GM19455 (cell line): ENCODE measurements at regions not wholly inside any gene's neighbourhood (a gene's known extent, or its start where the extent isn't known, plus 50 kb on each side); places are given as distances from the start of the nearest gene placed in this dataset.

Experiments
- ATAC-seq: cut with Tn5 transposase; IDR thresholded peaks from one replicate; pipeline ENCODE4 v1.9.1; 2021; ENCODE audit not compliant: unreplicated experiment

- no peak for ATAC-seq
Measured at GRCh38 chr4:100739426-100739825, 221.6 kb upstream of the EMCN start.

- no peak for ATAC-seq
Measured at GRCh38 chr4:100738196-100739165, 220.7 kb upstream of the EMCN start.

GRCh38 chr4:100736641-100737451 is 219.0 kb upstream of the EMCN start:
- no peak for ATAC-seq

GRCh38 chr4:100728861-100729260 is 211.0 kb upstream of the EMCN start:
- ATAC-seq, result no peak

GRCh38 chr4:100722866-100723459 is 205.1 kb upstream of the EMCN start:
- peak; percentile 86 for ATAC-seq

GRCh38 chr4:100722133-100722532 is 204.3 kb upstream of the EMCN start:
- no peak for ATAC-seq

- no peak for ATAC-seq
Measured at GRCh38 chr4:100721490-100721889, 203.7 kb upstream of the EMCN start.

GRCh38 chr4:100721077-100721476 is 203.3 kb upstream of the EMCN start:
- ATAC-seq, result no peak

GRCh38 chr4:100716416-100716815 is 198.6 kb upstream of the EMCN start:
- no peak for ATAC-seq

- ATAC-seq, result no peak
Measured at GRCh38 chr4:100708776-100709175, 191.0 kb upstream of the EMCN start.

GRCh38 chr4:100707786-100708185 is 190.0 kb upstream of the EMCN start:
- ATAC-seq, result no peak

GRCh38 chr4:100696531-100696930 is 178.7 kb upstream of the EMCN start:
- no peak for ATAC-seq

GRCh38 chr4:100695871-100696270 is 178.0 kb upstream of the EMCN start:
- no peak for ATAC-seq

GRCh38 chr4:100695039-100695654 is 177.3 kb upstream of the EMCN start:
- no peak for ATAC-seq

GRCh38 chr4:100694467-100694866 is 176.6 kb upstream of the EMCN start:
- ATAC-seq, result no peak

- no peak for ATAC-seq
Measured at GRCh38 chr4:100690812-100691211, 173.0 kb upstream of the EMCN start.

GRCh38 chr4:100688368-100688767 is 170.5 kb upstream of the EMCN start:
- no peak for ATAC-seq

GRCh38 chr4:100682477-100683218 is 164.8 kb upstream of the EMCN start:
- ATAC-seq, result no peak

GRCh38 chr4:100681289-100681688 is 163.5 kb upstream of the EMCN start:
- no peak for ATAC-seq

- no peak for ATAC-seq
Measured at GRCh38 chr4:100679926-100680325, 162.1 kb upstream of the EMCN start.
